Prostate gland (tissue), 2 donors: ENCODE measurements at regions not wholly inside any gene's neighbourhood (a gene's known extent, or its start where the extent isn't known, plus 50 kb on each side); places are given as distances from the start of the nearest gene placed in this dataset.

Experiments
- DNase-seq: peaks from one replicate; pipeline ENCODE4 v3.0.0-alpha.2; 2019; ENCODE audit warnings: low spot score
- H3K27ac ChIP-seq, 2 donors: fragments of 200-600 bp; sonication (generic); 2 replicates each; pipeline ENCODE4 v1.5.1; 2017 to 2019
- H3K27me3 ChIP-seq: fragments of 200-600 bp; sonication (generic); replicated peaks from 2 replicates; pipeline ENCODE4 v1.5.1; 2019; ENCODE audit not compliant: insufficient read depth
- H3K36me3 ChIP-seq, 2 donors: fragments of 200-600 bp; sonication (generic); 1 replicate in 1 of 2; 2 replicates in 1 of 2; pipeline versions ENCODE4 v1.5.1 to v1.8.1; 2017 to 2019
- H3K4me1 ChIP-seq: fragments of 200-600 bp; sonication (generic); replicated peaks from 2 replicates; pipeline ENCODE4 v1.5.1; 2019
- H3K4me3 ChIP-seq, 2 donors: fragments of 200-600 bp; sonication (generic); 2 replicates each; pipeline ENCODE4 v1.5.1; 2017 to 2019
- H3K9me3 ChIP-seq: fragments of 200-600 bp; sonication (generic); 2 replicates; pipeline ENCODE4 v1.5.1; 2017
- POLR2A ChIP-seq: fragments of 450-650 bp; IDR thresholded peaks from one replicate; pipeline ENCODE4 v1.6.1; 2016; ENCODE audit warnings: antibody characterized with exemption, mild to moderate bottlenecking
- POLR2AphosphoS5 ChIP-seq: sonication (generic); formaldehyde crosslinking; IDR thresholded peaks from one replicate; pipeline ENCODE4 v1.6.1; 2017; ENCODE audit warnings: antibody characterized with exemption
- WGBS: methylation state at CpG from one replicate; pipeline ENCODE4 v1.1.5; 2018; 5-methylcytosine and 5-hydroxymethylcytosine counted together
- intact Hi-C: fragments of 100-400 bp; cut with DNase I; formaldehyde crosslinking; loops from one replicate; pipeline ENCODE4 v1.14.2; 2022
- TF ChIP-seq, protein P1 (sequence below), 4 experiments: fragments of 200-600 bp in 2 of 4; fragments of 450-650 bp in 2 of 4; sonication (generic) in 2 of 4; IDR thresholded peaks; 1 replicate in 3 of 4; 2 replicates in 1 of 4; pipeline ENCODE4 v1.5.1; 2016 to 2019; ENCODE audit warnings: antibody characterized with exemption in 4 of 4, mild to moderate bottlenecking in 2 of 4, moderate library complexity in 2 of 4

DNA sequence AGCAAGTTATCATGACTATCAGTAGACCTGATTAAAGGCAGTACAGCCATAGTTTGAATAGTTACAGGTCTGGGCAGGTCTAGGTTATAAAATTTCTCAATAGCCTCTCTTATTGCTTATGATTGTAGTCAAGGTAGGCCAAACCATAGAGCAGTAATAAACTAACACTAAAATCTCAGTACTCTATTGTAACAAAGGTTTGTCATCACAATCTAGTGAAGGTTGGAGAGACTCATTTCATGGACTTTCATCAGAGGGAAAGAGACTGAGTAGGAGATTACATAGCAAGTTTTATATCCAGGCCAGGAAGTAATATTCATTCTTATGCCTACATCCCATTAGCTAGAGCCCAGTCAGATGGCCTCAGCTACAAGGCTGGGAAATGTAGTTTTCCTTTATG, 141.0 kb downstream of the ASB9 start:
- Histone ChIP-seq H3K4me3 (no peak overlapping the region), H3K27ac (no peak overlapping the region), H3K27me3 (no peaks in the 10 kb centered on the region), H3K9me3 (no peaks in the 10 kb centered on the region), H3K36me3 (no peaks in the 10 kb centered on the region), H3K4me1 (no peaks in the 10 kb centered on the region)
- intact Hi-C loops: no loop called here
- TF ChIP-seq POLR2A (no peak), POLR2AphosphoS5 (no peak)
- TF ChIP-seq, protein P1, sequence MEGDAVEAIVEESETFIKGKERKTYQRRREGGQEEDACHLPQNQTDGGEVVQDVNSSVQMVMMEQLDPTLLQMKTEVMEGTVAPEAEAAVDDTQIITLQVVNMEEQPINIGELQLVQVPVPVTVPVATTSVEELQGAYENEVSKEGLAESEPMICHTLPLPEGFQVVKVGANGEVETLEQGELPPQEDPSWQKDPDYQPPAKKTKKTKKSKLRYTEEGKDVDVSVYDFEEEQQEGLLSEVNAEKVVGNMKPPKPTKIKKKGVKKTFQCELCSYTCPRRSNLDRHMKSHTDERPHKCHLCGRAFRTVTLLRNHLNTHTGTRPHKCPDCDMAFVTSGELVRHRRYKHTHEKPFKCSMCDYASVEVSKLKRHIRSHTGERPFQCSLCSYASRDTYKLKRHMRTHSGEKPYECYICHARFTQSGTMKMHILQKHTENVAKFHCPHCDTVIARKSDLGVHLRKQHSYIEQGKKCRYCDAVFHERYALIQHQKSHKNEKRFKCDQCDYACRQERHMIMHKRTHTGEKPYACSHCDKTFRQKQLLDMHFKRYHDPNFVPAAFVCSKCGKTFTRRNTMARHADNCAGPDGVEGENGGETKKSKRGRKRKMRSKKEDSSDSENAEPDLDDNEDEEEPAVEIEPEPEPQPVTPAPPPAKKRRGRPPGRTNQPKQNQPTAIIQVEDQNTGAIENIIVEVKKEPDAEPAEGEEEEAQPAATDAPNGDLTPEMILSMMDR (IDR thresholded peaks at IDR 0.05): no peak
- DNase-seq: no peak

DNA sequence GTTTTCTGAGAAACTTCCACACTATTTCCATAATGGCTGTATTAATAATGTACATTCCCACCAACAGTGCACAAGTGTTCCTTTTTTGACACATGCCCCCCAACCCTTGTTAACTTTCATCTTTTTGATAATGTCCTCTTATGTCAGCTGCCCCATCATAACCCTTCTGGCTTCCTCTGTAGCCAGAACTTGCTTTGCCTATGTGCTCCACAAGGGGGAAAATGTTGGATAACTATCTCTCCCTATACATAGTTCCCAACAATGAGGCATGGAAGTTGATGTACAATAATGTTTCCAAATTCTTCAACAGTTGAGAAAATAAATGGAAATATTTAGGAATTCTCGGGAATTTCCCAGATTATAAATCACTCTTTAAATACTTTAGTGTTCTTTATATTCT, 142.9 kb downstream of the ASB9 start:
- no peaks in the 10 kb centered on the region for H3K36me3 ChIP-seq
- WGBS: 91% methylated on average over 1 of the region's 1 CpG
- no peaks in the 10 kb centered on the region for H3K27me3 ChIP-seq
- no peaks in the 10 kb centered on the region for H3K9me3 ChIP-seq
- H3K27ac ChIP-seq: no peak overlapping the region
- intact Hi-C loops: no loop called here
- TF ChIP-seq POLR2A (no peak), POLR2AphosphoS5 (no peak)
- TF ChIP-seq, protein P1 (IDR thresholded peaks at IDR 0.05): no peak
- H3K4me3 ChIP-seq: no peak overlapping the region
- DNase-seq: no peak
- no peaks in the 10 kb centered on the region for H3K4me1 ChIP-seq

DNA sequence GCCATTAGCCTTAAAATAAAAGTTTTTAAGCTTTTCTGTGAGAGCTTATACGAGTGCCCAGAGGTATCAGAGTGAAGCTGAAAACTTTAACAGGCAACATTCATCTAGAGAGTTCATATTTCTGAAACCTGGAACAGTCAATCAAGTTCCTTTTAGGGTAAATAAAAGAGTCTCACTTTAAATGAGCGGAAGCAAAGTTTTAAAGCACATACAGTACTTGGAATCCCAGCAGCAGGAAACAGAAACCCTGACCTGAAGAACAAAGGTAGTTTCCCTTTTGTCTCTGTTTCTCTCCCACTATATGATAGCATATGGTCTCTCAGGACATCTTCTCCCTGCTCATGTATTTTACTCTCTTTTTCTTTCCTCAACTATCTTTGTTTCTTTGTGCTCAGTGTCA, 153.0 kb downstream of the ASB9 start:
- intact Hi-C loops: no loop called here
- Histone ChIP-seq H3K27me3 (no peaks in the 10 kb centered on the region), H3K27ac (no peak overlapping the region), H3K9me3 (no peaks in the 10 kb centered on the region), H3K36me3 (no peaks in the 10 kb centered on the region), H3K4me3 (no peak overlapping the region), H3K4me1 (no peaks in the 10 kb centered on the region)
- DNase-seq: no peak
- TF ChIP-seq POLR2A (no peak), POLR2AphosphoS5 (no peak)
- TF ChIP-seq, protein P1 (IDR thresholded peaks at IDR 0.05): no peak
- WGBS: 80% methylated on average over 2 of the region's 2 CpGs

DNA sequence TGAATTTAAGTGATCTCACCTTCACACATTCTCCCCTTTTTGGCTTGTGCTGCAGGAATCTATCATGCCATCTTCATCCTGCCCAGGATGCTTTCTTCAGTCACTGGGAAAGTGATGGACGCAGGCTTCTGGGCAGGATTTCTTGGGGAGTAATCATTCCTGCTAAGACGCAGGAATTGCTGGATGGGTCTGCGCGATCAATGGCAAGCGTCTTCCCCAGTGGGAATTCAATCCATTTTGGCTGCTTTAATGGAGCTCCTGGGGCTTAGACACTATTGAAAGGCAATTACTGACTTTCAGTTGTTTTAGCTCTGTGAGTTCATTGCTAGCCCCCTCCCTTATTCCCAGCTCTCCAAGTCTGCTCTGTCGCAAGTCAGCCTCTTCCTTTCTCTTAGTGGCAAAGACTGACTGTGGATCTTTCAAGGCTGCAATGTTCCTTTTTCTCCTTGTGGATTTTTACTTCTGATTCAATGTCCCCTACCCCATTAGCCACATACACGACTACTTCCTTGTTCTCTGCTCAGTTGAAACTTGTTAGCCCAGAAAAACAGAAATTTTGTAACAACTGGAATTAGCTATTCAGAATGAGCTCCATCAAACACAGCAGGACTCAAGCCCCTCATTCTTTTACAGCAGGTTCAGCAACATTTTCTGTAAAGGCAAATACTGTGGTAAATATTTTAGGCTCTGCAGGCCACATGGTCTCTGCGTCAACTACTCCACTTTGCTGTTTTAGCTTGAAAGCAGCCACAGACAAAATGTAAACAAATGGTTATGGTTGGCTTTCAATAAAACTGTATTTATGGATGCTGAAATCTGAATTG, 154.9 kb downstream of the ASB9 start:
- H3K36me3 ChIP-seq: no peaks in the 10 kb centered on the region
- TF ChIP-seq, protein P1 (IDR thresholded peaks at IDR 0.05): no peak
- TF ChIP-seq POLR2AphosphoS5 (no peak), POLR2A (no peak)
- no peaks in the 10 kb centered on the region for H3K4me1 ChIP-seq
- WGBS: 58% methylated on average over 8 of the region's 8 CpGs
- H3K27ac ChIP-seq: no peak overlapping the region
- H3K27me3 ChIP-seq: no peaks in the 10 kb centered on the region
- DNase-seq: no peak
- H3K9me3 ChIP-seq: no peaks in the 10 kb centered on the region
- H3K4me3 ChIP-seq: no peak overlapping the region
- intact Hi-C loops: no loop called here

DNA sequence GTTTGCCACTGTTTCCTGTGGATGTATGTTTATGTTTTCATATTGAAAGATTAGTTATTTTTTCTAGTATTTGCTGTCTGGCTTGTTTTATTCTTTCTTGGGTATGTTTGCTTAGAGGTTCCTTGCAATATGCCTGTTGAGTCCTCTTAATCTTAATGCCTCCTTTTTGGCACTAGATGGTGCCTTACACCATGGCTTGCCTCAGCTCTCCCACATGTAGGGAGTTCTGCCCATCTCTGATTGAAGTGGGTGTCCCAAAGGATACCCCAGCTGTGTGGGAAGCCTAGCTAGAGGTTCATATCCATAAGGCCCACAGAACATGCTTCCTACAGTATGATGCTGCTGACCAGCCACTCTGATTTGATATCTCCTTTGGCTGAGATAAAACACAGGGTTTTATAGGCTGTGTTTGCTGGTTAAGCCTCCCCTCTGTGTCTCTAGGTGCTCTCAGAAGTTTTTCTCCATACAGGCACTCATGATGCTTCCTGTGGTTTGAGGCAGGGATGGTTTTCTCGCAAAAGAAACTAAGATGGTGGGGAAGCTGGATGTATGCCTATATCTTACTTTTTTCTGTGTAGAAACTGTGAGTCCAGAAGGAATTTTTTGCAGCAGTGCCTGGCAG, 162.4 kb downstream of the ASB9 start:
- TF ChIP-seq, protein P1 (IDR thresholded peaks at IDR 0.05): no peak
- no peak for TF ChIP-seq POLR2A
- TF ChIP-seq POLR2AphosphoS5: no peak
- no peaks in the 10 kb centered on the region for H3K4me1 ChIP-seq
- intact Hi-C loops: no loop called here
- no peak for DNase-seq
- H3K27ac ChIP-seq: no peak overlapping the region
- no CpG with 5 or more reads among the region's 1 CpG for WGBS
- H3K36me3 ChIP-seq: no peaks in the 10 kb centered on the region
- no peak overlapping the region for H3K4me3 ChIP-seq
- H3K9me3 ChIP-seq: no peaks in the 10 kb centered on the region
- no peaks in the 10 kb centered on the region for H3K27me3 ChIP-seq
